ENCODE measurements at regions not wholly inside any gene's neighbourhood (a gene's known extent, or its start where the extent isn't known, plus 50 kb on each side); places are given as distances from the start of the nearest gene placed in this dataset.

DNA sequence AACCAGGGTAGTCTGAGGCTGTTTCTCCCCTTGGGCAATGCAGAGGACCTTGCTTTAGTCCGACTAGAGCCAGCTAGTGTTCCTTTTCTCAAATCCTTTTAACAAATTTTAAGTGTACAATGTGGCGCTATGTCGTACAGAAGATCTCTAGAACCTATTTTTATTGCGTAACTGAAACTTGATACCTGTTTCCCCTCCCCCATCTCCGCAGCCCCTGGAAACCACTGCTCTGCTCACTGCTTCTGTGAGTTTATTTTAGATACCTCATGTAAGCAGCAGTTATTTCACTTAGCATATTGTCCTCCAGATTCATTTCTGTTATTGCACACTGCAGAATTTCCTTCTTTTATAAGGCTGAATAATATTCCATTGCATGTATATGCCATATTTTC lies 1092.3 kb downstream of the AACS start:
- no peak overlapping the region for H3K9ac ChIP-seq (replicated peaks in 1 of 4; ENCODE audit: extremely low read depth in 1 of 4, low read depth in 3 of 4, low read length in 3 of 4)

More for the DNA sequence above, 1092.3 kb downstream of the AACS start:
- Histone ChIP-seq H3K79me2 (ENCODE audit: control insufficient read depth in 1 of 2, insufficient read depth in 2 of 2, low read length in 2 of 2) (no peaks in the 10 kb centered on the region), H2BK5ac (ENCODE audit: low read depth, low read length) (no peak overlapping the region), H2BK20ac (ENCODE audit: low read length) (no peak overlapping the region), H3K79me1 (ENCODE audit: low read depth, low read length) (no peaks in the 10 kb centered on the region), H3K14ac (ENCODE audit: insufficient read length) (no peak overlapping the region), H3K4me1 (replicated peaks in 1 of 4; ENCODE audit: control insufficient read depth in 3 of 4, insufficient read depth in 4 of 4, low read length in 3 of 4) (peaks cover 0 to 6% (median 1%) of the 10 kb centered on the region in 4 experiments; a peak in 4 of 7 replicates), H3K23ac (ENCODE audit: insufficient read length) (no peak overlapping the region), H3K18ac (ENCODE audit: extremely low read depth, low read length) (no peak overlapping the region), H3K4me2 (ENCODE audit: insufficient read depth in 1 of 2, low read depth in 2 of 2, low read length in 2 of 2) (no peak overlapping the region), H3K9me3 (ENCODE audit: insufficient read depth in 2 of 2, low read depth in 1 of 2, low read length in 1 of 2) (no peaks in the 10 kb centered on the region), H4K5ac (ENCODE audit: insufficient read length, low read depth, low read length) (no peak overlapping the region), H2BK12ac (ENCODE audit: low read depth, low read length) (0 out of 2 replicates have a peak overlapping the region, but pooled peaks have one; percentile 19), H3K4me3 (ENCODE audit: extremely low read depth in 1 of 4, insufficient read depth in 2 of 4, low read depth in 3 of 4, low read length in 4 of 4) (no peak overlapping the region), H4K20me1 (replicated peaks in 1 of 2; ENCODE audit: control insufficient read depth in 1 of 2, insufficient read depth in 2 of 2, low read length in 2 of 2) (no peaks in the 10 kb centered on the region), H3K36me3 (ENCODE audit: control insufficient read depth in 2 of 4, insufficient read depth in 4 of 4, low read length in 3 of 4) (no peaks in the 10 kb centered on the region), H4K91ac (replicated peaks; ENCODE audit: insufficient read length, low read length) (no peak overlapping the region), H2BK120ac (replicated peaks; ENCODE audit: low read depth, low read length) (no peak overlapping the region), H3K56ac (replicated peaks; ENCODE audit: insufficient read length, low read depth, low read length) (no peak overlapping the region), H4K8ac (ENCODE audit: extremely low read depth, insufficient read depth, low read length) (no peak overlapping the region), H3K27ac (ENCODE audit: low read depth, low read length) (no peak overlapping the region), H3K23me2 (ENCODE audit: low read depth, low read length) (no peaks in the 10 kb centered on the region), H3K4ac (replicated peaks; ENCODE audit: insufficient read length, low read depth, low read length) (no peak overlapping the region), H2BK15ac (ENCODE audit: low read length) (no peak overlapping the region), H2AK5ac (ENCODE audit: low read depth, low read length) (no peak overlapping the region), H2AFZ (ENCODE audit: low read length) (peak overlapping the region; percentile 84), H3K27me3 (replicated peaks in 1 of 4; ENCODE audit: control insufficient read depth in 3 of 4, extremely low read depth in 1 of 4, insufficient read depth in 3 of 4, low read length in 3 of 4) (no peaks in the 10 kb centered on the region)
- no peak for DNase-seq (ENCODE audit: low read depth in 1 of 2, low spot score in 2 of 2)
- FAIRE-seq = no peak
- TF ChIP-seq RNF2 (IDR thresholded peaks at IDR 0.05; ENCODE audit: borderline replicate concordance, low read depth, low read length, missing control alignments, poor library complexity, severe bottlenecking) = no peak
- TF ChIP-seq SIX5 (IDR thresholded peaks at IDR 0.05; ENCODE audit: low read depth, low read length) = 0 out of 2 replicates have a peak, but pooled peaks have one; percentile 8
- peak; percentile 93 for TF ChIP-seq CEBPB (IDR thresholded peaks at IDR 0.05; ENCODE audit: low read depth, low read length)
- 95% methylated on average over 5 of the region's 5 CpGs; no CpG with 5 or more reads in 1 of the 2 experiments for WGBS, 2 experiments (ENCODE audit: extremely low coverage in 1 of 2, insufficient coverage in 1 of 2, insufficient read length in 1 of 2, insufficient replicate concordance in 2 of 2, low coverage in 1 of 2, low lambda C conversion rate in 2 of 2, missing lambda C conversion rate in 1 of 2)
- CTCF ChIA-PET (ENCODE audit: partially characterized antibody) = interaction anchor here (1.0 to 1.5 kb wide), 2 partner anchors 8 to 91 kb away, joined by 3 to 4 read pairs; no protein-coding TSS in a partner anchor
- POLR2A ChIA-PET (ENCODE audit: partially characterized antibody) = interaction anchor here (1.3 kb wide), 1 partner anchor 29 kb away, joined by 3 read pairs; no protein-coding TSS in a partner anchor
